ENCODE measurements at regions not wholly inside any gene's neighbourhood (a gene's known extent, or its start where the extent isn't known, plus 50 kb on each side); places are given as distances from the start of the nearest gene placed in this dataset.

DNA sequence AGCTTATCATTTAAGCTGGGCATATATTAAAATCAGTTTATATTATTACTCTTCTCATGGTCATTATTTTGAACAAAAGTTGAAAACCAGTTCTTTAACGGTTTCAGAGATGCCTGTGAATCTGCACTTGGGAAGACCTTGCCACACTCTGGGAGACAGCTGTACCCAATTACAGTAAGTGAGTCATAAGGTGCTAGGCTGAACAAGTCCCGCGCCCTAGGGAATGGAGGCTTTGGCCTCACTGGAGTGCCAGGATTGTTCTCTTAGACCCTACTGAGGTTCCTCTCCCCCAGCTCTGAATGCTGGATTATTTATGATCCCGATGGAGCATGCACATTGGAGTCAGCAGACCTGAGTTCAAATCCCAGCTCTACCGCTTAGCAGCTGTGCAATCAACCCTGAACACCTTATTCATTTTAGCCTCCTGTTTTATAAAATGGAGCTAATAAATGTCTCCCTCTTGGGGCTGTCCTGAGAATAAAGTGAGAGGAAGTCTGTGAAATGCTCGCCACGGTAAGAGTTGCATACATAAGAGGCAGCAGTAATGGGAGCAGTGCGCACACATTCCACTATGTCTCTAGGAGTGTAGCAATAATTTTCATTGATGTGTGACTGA, 266.2 kb downstream of the FOXD2 start:
- BruUV-seq (replicated peaks), result no TSS peak
- no peak overlapping the region for H3K4me2 ChIP-seq (ENCODE audit: low read length)
- no peak overlapping the region for H3K4me3 ChIP-seq (ENCODE audit: low read length)
- no peak overlapping the region for H3K27ac ChIP-seq (ENCODE audit: low read length)
- H3K9me3 ChIP-seq (ENCODE audit: low read length), result no peaks in the 10 kb centered on the region
- H4K20me1 ChIP-seq (ENCODE audit: low read length), result no peaks in the 10 kb centered on the region
- TF ChIP-seq, protein P1, sequence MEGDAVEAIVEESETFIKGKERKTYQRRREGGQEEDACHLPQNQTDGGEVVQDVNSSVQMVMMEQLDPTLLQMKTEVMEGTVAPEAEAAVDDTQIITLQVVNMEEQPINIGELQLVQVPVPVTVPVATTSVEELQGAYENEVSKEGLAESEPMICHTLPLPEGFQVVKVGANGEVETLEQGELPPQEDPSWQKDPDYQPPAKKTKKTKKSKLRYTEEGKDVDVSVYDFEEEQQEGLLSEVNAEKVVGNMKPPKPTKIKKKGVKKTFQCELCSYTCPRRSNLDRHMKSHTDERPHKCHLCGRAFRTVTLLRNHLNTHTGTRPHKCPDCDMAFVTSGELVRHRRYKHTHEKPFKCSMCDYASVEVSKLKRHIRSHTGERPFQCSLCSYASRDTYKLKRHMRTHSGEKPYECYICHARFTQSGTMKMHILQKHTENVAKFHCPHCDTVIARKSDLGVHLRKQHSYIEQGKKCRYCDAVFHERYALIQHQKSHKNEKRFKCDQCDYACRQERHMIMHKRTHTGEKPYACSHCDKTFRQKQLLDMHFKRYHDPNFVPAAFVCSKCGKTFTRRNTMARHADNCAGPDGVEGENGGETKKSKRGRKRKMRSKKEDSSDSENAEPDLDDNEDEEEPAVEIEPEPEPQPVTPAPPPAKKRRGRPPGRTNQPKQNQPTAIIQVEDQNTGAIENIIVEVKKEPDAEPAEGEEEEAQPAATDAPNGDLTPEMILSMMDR (conservative IDR thresholded peaks at IDR 0.05; ENCODE audit: low read depth, low read length), result peak; percentile 52
- no peak for TF ChIP-seq EZH2 (IDR thresholded peaks at IDR 0.05; ENCODE audit: low read length, unreplicated experiment)
- H3K79me2 ChIP-seq (ENCODE audit: low read length), result no peaks in the 10 kb centered on the region
- ChIA-PET CTCF (interaction anchor here (1.1 to 1.2 kb wide), 4 partner anchors 22 to 272 kb away, joined by 4 to 9 read pairs (median 6); partner anchors contain the start of gene FOXD2), POLR2A (ENCODE audit: unreplicated experiment) (no interaction called here)
- intact Hi-C loops (cut with micrococcal nuclease), result no loop called here
- no peaks in the 10 kb centered on the region for H3K9me2 ChIP-seq (replicated peaks; ENCODE audit: low read length)
- ATAC-seq, result no peak
- no peak overlapping the region for H3K9ac ChIP-seq (ENCODE audit: low read length)
- H3K4me1 ChIP-seq (ENCODE audit: insufficient read depth, low read length), result peaks cover 4% of the 10 kb centered on the region
- no peaks in the 10 kb centered on the region for H3F3A ChIP-seq (ENCODE audit: low read length, unreplicated experiment)
- H3K27me3 ChIP-seq (ENCODE audit: low read length), result peaks cover 25% of the 10 kb centered on the region
- peak; percentile 30 for DNase-seq
- no peaks in the 10 kb centered on the region for H3K36me3 ChIP-seq (ENCODE audit: low read depth, low read length)
- no peak overlapping the region for H2AFZ ChIP-seq (ENCODE audit: low read length)

DNA sequence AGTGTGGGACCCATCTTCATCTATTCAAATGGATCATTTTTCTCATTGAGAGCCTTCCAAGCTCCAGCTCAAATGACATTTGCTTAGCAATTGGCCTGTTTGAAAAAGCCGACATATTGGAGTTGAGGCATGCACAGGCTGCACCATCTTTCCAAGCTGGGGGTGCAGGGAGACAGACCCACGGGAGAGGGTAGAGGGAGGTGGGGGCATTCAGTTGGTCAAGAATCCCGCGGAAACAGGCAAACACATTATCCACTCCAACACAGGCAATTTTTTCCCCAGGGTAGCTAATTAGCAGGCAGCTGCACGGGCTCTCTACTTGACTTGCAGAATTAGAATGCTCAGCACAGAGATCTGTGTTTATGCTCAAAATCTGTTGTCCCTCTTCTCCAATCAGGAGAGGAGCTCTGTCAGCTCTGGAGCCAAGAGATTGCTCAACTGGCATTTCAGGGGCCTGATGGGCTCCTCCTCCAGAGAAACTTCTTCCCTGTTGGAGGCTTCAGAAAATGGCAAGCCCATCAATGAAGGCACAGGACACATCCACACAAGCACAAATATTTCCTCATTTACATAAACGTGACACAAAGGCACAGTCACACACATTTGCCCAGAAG, 267.8 kb downstream of the FOXD2 start:
- intact Hi-C loops (cut with micrococcal nuclease), result no loop called here
- POLR2A ChIA-PET (ENCODE audit: unreplicated experiment), result no interaction called here
- no peak for ATAC-seq

DNA sequence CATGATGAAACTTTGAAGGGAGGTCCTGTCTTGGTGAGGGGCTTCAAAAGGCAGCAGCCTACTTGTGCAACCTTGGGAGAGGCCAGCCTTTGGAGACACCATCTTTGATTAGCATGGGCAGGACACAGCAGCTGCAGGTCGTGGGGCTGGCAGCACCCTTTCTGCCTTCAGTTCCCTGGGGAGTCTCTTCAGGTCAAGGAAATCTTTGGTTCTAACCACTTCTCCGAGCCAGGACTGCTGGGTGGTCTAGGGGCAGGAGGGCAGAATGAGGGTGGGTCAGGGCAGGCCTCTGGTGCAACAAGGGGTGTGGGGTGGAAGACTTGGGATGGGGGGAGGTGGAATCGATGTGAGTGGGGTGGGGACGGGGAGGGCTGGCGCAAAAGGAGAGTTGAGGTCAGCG, 269.7 kb downstream of the FOXD2 start:
- peaks cover 17% of the 10 kb centered on the region for H3K4me1 ChIP-seq (ENCODE audit: insufficient read depth, low read length)
- H3K27ac ChIP-seq (ENCODE audit: low read length), result no peak overlapping the region
- H2AFZ ChIP-seq (ENCODE audit: low read length), result no peak overlapping the region
- ATAC-seq, result no peak
- no peak overlapping the region for H3K4me2 ChIP-seq (ENCODE audit: low read length)
- H3K4me3 ChIP-seq (ENCODE audit: low read length), result no peak overlapping the region
- no peaks in the 10 kb centered on the region for H3K9me2 ChIP-seq (replicated peaks; ENCODE audit: low read length)
- no peaks in the 10 kb centered on the region for H3K9me3 ChIP-seq (ENCODE audit: low read length)
- CTCF ChIA-PET, result no interaction called here
- POLR2A ChIA-PET (ENCODE audit: unreplicated experiment), result no interaction called here
- peaks cover 58% of the 10 kb centered on the region for H3K27me3 ChIP-seq (ENCODE audit: low read length)
- H4K20me1 ChIP-seq (ENCODE audit: low read length), result no peaks in the 10 kb centered on the region
- no TSS peak for BruUV-seq (replicated peaks)
- no peaks in the 10 kb centered on the region for H3K79me2 ChIP-seq (ENCODE audit: low read length)
- DNase-seq, result no peak
- intact Hi-C loops (cut with micrococcal nuclease), result no loop called here
- no peak for TF ChIP-seq EZH2 (IDR thresholded peaks at IDR 0.05; ENCODE audit: low read length, unreplicated experiment)
- no peak overlapping the region for H3K9ac ChIP-seq (ENCODE audit: low read length)
- no peaks in the 10 kb centered on the region for H3F3A ChIP-seq (ENCODE audit: low read length, unreplicated experiment)
- H3K36me3 ChIP-seq (ENCODE audit: low read depth, low read length), result no peaks in the 10 kb centered on the region

More for the DNA sequence above, 267.8 kb downstream of the FOXD2 start:
- no peak overlapping the region for H3K4me2 ChIP-seq (ENCODE audit: low read length)
- H4K20me1 ChIP-seq (ENCODE audit: low read length), result no peaks in the 10 kb centered on the region
- no peak overlapping the region for H2AFZ ChIP-seq (ENCODE audit: low read length)
- no peaks in the 10 kb centered on the region for H3K9me2 ChIP-seq (replicated peaks; ENCODE audit: low read length)
- H3K4me3 ChIP-seq (ENCODE audit: low read length), result no peak overlapping the region
- peaks cover 17% of the 10 kb centered on the region for H3K4me1 ChIP-seq (ENCODE audit: insufficient read depth, low read length)
- CTCF ChIA-PET, result no interaction called here
- no peaks in the 10 kb centered on the region for H3F3A ChIP-seq (ENCODE audit: low read length, unreplicated experiment)
- BruUV-seq (replicated peaks), result no TSS peak
- no peak overlapping the region for H3K9ac ChIP-seq (ENCODE audit: low read length)
- no peaks in the 10 kb centered on the region for H3K79me2 ChIP-seq (ENCODE audit: low read length)
- no peak for DNase-seq
- H3K9me3 ChIP-seq (ENCODE audit: low read length), result no peaks in the 10 kb centered on the region
- TF ChIP-seq, protein P1 (conservative IDR thresholded peaks at IDR 0.05; ENCODE audit: low read depth, low read length), result no peak
- TF ChIP-seq EZH2 (IDR thresholded peaks at IDR 0.05; ENCODE audit: low read length, unreplicated experiment), result no peak
- TF ChIP-seq EZH2phosphoT487 (IDR thresholded peaks at IDR 0.05; ENCODE audit: borderline replicate concordance, low read length), result no peak
- peaks cover 39% of the 10 kb centered on the region for H3K27me3 ChIP-seq (ENCODE audit: low read length)
- H3K36me3 ChIP-seq (ENCODE audit: low read depth, low read length), result no peaks in the 10 kb centered on the region
- H3K27ac ChIP-seq (ENCODE audit: low read length), result no peak overlapping the region
